Activated naive CD8-positive, alpha-beta T cell treated with anti-CD3 and anti-CD28 coated beads for 36 hours (primary cell): ENCODE measurements at regions not wholly inside any gene's neighbourhood (a gene's known extent, or its start where the extent isn't known, plus 50 kb on each side); places are given as distances from the start of the nearest gene placed in this dataset.

Source experiments
- DNase-seq: peaks from one replicate; pipeline ENCODE4 v3.0.0; 2021
- H3K27ac Mint-ChIP-seq: one replicate; pipeline ENCODE4 v1.8.0; 2022; ENCODE audit warnings: mild to moderate bottlenecking, moderate library complexity, mixed read lengths
- H3K27me3 Mint-ChIP-seq: one replicate; pipeline ENCODE4 v1.8.0; 2022; ENCODE audit warnings: mild to moderate bottlenecking, mixed read lengths
- H3K36me3 Mint-ChIP-seq: one replicate; pipeline ENCODE4 v1.8.0; 2021; ENCODE audit warnings: mild to moderate bottlenecking, mixed read lengths
- H3K4me1 Mint-ChIP-seq: one replicate; pipeline ENCODE4 v1.8.0; 2021; ENCODE audit warnings: mixed read lengths
- H3K4me3 Mint-ChIP-seq: one replicate; pipeline ENCODE4 v1.8.0; 2022; ENCODE audit warnings: mild to moderate bottlenecking, moderate library complexity, mixed read lengths
- H3K9me3 Mint-ChIP-seq: one replicate; pipeline ENCODE4 v1.8.0; 2022; ENCODE audit warnings: mixed read lengths

- DNase-seq = no peak
- no peak overlapping the region for H3K4me3 Mint-ChIP-seq
- no peaks in the 10 kb centered on the region for H3K36me3 Mint-ChIP-seq
- H3K4me1 Mint-ChIP-seq = no peaks in the 10 kb centered on the region
- H3K27ac Mint-ChIP-seq = no peak overlapping the region
- H3K27me3 Mint-ChIP-seq = no peaks in the 10 kb centered on the region
- no peaks in the 10 kb centered on the region for H3K9me3 Mint-ChIP-seq
These were observed 626.5 kb upstream of the ZNF608 start for GRCh38 chr5:125372694-125373631.

GRCh38 chr5:125375143-125375542 is 628.7 kb upstream of the ZNF608 start:
- H3K36me3 Mint-ChIP-seq = no peaks in the 10 kb centered on the region
- H3K4me3 Mint-ChIP-seq = no peak overlapping the region
- H3K9me3 Mint-ChIP-seq = no peaks in the 10 kb centered on the region
- H3K4me1 Mint-ChIP-seq = no peaks in the 10 kb centered on the region
- H3K27ac Mint-ChIP-seq = no peak overlapping the region
- DNase-seq = no peak
- no peaks in the 10 kb centered on the region for H3K27me3 Mint-ChIP-seq

GRCh38 chr5:125376059-125376641 is 629.7 kb upstream of the ZNF608 start:
- no peaks in the 10 kb centered on the region for H3K36me3 Mint-ChIP-seq
- no peaks in the 10 kb centered on the region for H3K4me1 Mint-ChIP-seq
- H3K27me3 Mint-ChIP-seq = no peaks in the 10 kb centered on the region
- no peak overlapping the region for H3K4me3 Mint-ChIP-seq
- H3K27ac Mint-ChIP-seq = no peak overlapping the region
- no peak for DNase-seq
- no peaks in the 10 kb centered on the region for H3K9me3 Mint-ChIP-seq

GRCh38 chr5:125377141-125377540 is 630.7 kb upstream of the ZNF608 start:
- no peak for DNase-seq
- Mint-ChIP-seq H3K4me1 (no peaks in the 10 kb centered on the region), H3K27me3 (no peaks in the 10 kb centered on the region), H3K9me3 (no peaks in the 10 kb centered on the region), H3K4me3 (no peak overlapping the region), H3K27ac (no peak overlapping the region), H3K36me3 (no peaks in the 10 kb centered on the region)

- Mint-ChIP-seq H3K4me1 (no peaks in the 10 kb centered on the region), H3K27me3 (no peaks in the 10 kb centered on the region), H3K27ac (no peak overlapping the region), H3K36me3 (no peaks in the 10 kb centered on the region), H3K9me3 (no peaks in the 10 kb centered on the region), H3K4me3 (no peak overlapping the region)
- DNase-seq = no peak
These were observed 634.9 kb upstream of the ZNF608 start for GRCh38 chr5:125381290-125381689.

- no peaks in the 10 kb centered on the region for H3K9me3 Mint-ChIP-seq
- DNase-seq = no peak
- H3K27ac Mint-ChIP-seq = no peak overlapping the region
- H3K36me3 Mint-ChIP-seq = no peaks in the 10 kb centered on the region
- no peaks in the 10 kb centered on the region for H3K27me3 Mint-ChIP-seq
- no peaks in the 10 kb centered on the region for H3K4me1 Mint-ChIP-seq
- no peak overlapping the region for H3K4me3 Mint-ChIP-seq
These were observed 637.6 kb upstream of the ZNF608 start for GRCh38 chr5:125384071-125384470.

- peaks cover 1% of the 10 kb centered on the region for H3K9me3 Mint-ChIP-seq
- no peaks in the 10 kb centered on the region for H3K36me3 Mint-ChIP-seq
- H3K4me3 Mint-ChIP-seq = no peak overlapping the region
- H3K27me3 Mint-ChIP-seq = no peaks in the 10 kb centered on the region
- DNase-seq = no peak
- no peaks in the 10 kb centered on the region for H3K4me1 Mint-ChIP-seq
- H3K27ac Mint-ChIP-seq = no peak overlapping the region
These were observed 643.9 kb upstream of the ZNF608 start for GRCh38 chr5:125390326-125390725.

GRCh38 chr5:125393221-125393815 is 646.9 kb upstream of the ZNF608 start:
- H3K36me3 Mint-ChIP-seq = no peaks in the 10 kb centered on the region
- no peaks in the 10 kb centered on the region for H3K27me3 Mint-ChIP-seq
- H3K4me3 Mint-ChIP-seq = no peak overlapping the region
- DNase-seq = no peak
- H3K27ac Mint-ChIP-seq = no peak overlapping the region
- peaks cover 3% of the 10 kb centered on the region for H3K9me3 Mint-ChIP-seq
- no peaks in the 10 kb centered on the region for H3K4me1 Mint-ChIP-seq

GRCh38 chr5:125394661-125395280 is 648.3 kb upstream of the ZNF608 start:
- Mint-ChIP-seq H3K36me3 (no peaks in the 10 kb centered on the region), H3K27ac (no peak overlapping the region), H3K9me3 (peaks cover 3% of the 10 kb centered on the region), H3K4me1 (no peaks in the 10 kb centered on the region), H3K27me3 (no peaks in the 10 kb centered on the region), H3K4me3 (no peak overlapping the region)
- DNase-seq = no peak

- Mint-ChIP-seq H3K36me3 (no peaks in the 10 kb centered on the region), H3K9me3 (peaks cover 3% of the 10 kb centered on the region), H3K4me3 (no peak overlapping the region), H3K4me1 (no peaks in the 10 kb centered on the region), H3K27me3 (no peaks in the 10 kb centered on the region), H3K27ac (no peak overlapping the region)
- no peak for DNase-seq
These were observed 650.0 kb upstream of the ZNF608 start for GRCh38 chr5:125396462-125396861.

GRCh38 chr5:125398466-125398865 is 652.0 kb upstream of the ZNF608 start:
- H3K4me3 Mint-ChIP-seq = no peak overlapping the region
- DNase-seq = no peak
- H3K36me3 Mint-ChIP-seq = no peaks in the 10 kb centered on the region
- no peaks in the 10 kb centered on the region for H3K27me3 Mint-ChIP-seq
- H3K4me1 Mint-ChIP-seq = no peaks in the 10 kb centered on the region
- peaks cover 2% of the 10 kb centered on the region for H3K9me3 Mint-ChIP-seq
- H3K27ac Mint-ChIP-seq = no peak overlapping the region

- Mint-ChIP-seq H3K27me3 (no peaks in the 10 kb centered on the region), H3K27ac (no peak overlapping the region), H3K36me3 (no peaks in the 10 kb centered on the region), H3K9me3 (peaks cover 2% of the 10 kb centered on the region), H3K4me3 (no peak overlapping the region), H3K4me1 (no peaks in the 10 kb centered on the region)
- no peak for DNase-seq
These were observed 653.4 kb upstream of the ZNF608 start for GRCh38 chr5:125399885-125400284.

- Mint-ChIP-seq H3K36me3 (no peaks in the 10 kb centered on the region), H3K4me1 (no peaks in the 10 kb centered on the region), H3K27ac (no peak overlapping the region), H3K9me3 (peaks cover 2% of the 10 kb centered on the region), H3K4me3 (no peak overlapping the region), H3K27me3 (no peaks in the 10 kb centered on the region)
- DNase-seq = no peak
These were observed 655.5 kb upstream of the ZNF608 start for GRCh38 chr5:125401724-125402622.

GRCh38 chr5:125402787-125403186 is 656.3 kb upstream of the ZNF608 start:
- Mint-ChIP-seq H3K4me1 (no peaks in the 10 kb centered on the region), H3K4me3 (no peak overlapping the region), H3K9me3 (peaks cover 2% of the 10 kb centered on the region), H3K27ac (no peak overlapping the region), H3K36me3 (no peaks in the 10 kb centered on the region), H3K27me3 (no peaks in the 10 kb centered on the region)
- no peak for DNase-seq
